ENCODE measurements at regions not wholly inside any gene's neighbourhood (a gene's known extent, or its start where the extent isn't known, plus 50 kb on each side); places are given as distances from the start of the nearest gene placed in this dataset.

DNA sequence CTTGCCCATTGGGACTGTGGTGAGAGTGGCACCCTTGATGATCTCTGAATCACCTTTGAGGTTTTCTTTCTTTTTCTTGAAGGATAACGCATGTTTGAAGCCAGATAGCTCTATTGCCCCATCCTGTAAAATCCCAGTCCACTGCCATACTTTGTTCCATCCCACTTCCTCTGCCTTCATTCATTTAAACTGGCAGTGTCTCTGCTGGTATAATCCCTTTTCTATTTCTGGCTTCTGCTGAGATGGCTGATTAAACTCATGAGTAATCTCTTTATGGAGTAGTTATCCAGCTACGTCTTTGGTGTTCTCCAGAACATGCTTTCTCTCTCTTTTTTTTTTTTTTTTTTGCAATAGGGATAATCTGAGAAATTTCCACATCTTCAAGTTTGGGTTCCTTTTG is 656.5 kb upstream of the SALL1 start:
- Histone ChIP-seq H3K36me3 (no peaks in the 10 kb centered on the region), H3K9me3 (no peaks in the 10 kb centered on the region)

GRCh38 chr16:51801635-51802034 is 650.6 kb upstream of the SALL1 start:
- Histone ChIP-seq H3K36me3 (no peaks in the 10 kb centered on the region), H3K27me3 (replicated peaks; ENCODE audit: insufficient read depth) (no peaks in the 10 kb centered on the region), H3K27ac (no peak overlapping the region), H3K4me1 (ENCODE audit: control insufficient read depth in 1 of 2, low read depth in 2 of 2) (no peaks in the 10 kb centered on the region), H3K9me3 (no peaks in the 10 kb centered on the region), H3K4me3 (no peak overlapping the region)
- TF ChIP-seq, protein P1, sequence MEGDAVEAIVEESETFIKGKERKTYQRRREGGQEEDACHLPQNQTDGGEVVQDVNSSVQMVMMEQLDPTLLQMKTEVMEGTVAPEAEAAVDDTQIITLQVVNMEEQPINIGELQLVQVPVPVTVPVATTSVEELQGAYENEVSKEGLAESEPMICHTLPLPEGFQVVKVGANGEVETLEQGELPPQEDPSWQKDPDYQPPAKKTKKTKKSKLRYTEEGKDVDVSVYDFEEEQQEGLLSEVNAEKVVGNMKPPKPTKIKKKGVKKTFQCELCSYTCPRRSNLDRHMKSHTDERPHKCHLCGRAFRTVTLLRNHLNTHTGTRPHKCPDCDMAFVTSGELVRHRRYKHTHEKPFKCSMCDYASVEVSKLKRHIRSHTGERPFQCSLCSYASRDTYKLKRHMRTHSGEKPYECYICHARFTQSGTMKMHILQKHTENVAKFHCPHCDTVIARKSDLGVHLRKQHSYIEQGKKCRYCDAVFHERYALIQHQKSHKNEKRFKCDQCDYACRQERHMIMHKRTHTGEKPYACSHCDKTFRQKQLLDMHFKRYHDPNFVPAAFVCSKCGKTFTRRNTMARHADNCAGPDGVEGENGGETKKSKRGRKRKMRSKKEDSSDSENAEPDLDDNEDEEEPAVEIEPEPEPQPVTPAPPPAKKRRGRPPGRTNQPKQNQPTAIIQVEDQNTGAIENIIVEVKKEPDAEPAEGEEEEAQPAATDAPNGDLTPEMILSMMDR (IDR thresholded peaks at IDR 0.05), result no peak
- DNase-seq (ENCODE audit: low spot score) (no peak), ATAC-seq (ENCODE audit: insufficient number of reproducible peaks, low FRiP score, low read depth) (no peak)

More for the DNA sequence above, 656.5 kb upstream of the SALL1 start:
- no peak overlapping the region for H3K27ac ChIP-seq
- DNase-seq (ENCODE audit: low spot score) (no peak), ATAC-seq (ENCODE audit: insufficient number of reproducible peaks, low FRiP score, low read depth) (no peak)
- H3K4me1 ChIP-seq (ENCODE audit: control insufficient read depth in 1 of 2, low read depth in 2 of 2), result no peaks in the 10 kb centered on the region
- TF ChIP-seq, protein P1 (IDR thresholded peaks at IDR 0.05), result no peak
- no peaks in the 10 kb centered on the region for H3K27me3 ChIP-seq (replicated peaks; ENCODE audit: insufficient read depth)
- H3K4me3 ChIP-seq, result no peak overlapping the region

GRCh38 chr16:51797669-51798259 is 646.7 kb upstream of the SALL1 start:
- DNase-seq (ENCODE audit: low spot score), result no peak
- Histone ChIP-seq H3K4me3 (no peak overlapping the region), H3K27ac (no peak overlapping the region), H3K27me3 (replicated peaks; ENCODE audit: insufficient read depth) (no peaks in the 10 kb centered on the region), H3K36me3 (no peaks in the 10 kb centered on the region), H3K9me3 (no peaks in the 10 kb centered on the region), H3K4me1 (ENCODE audit: control insufficient read depth in 1 of 2, low read depth in 2 of 2) (no peaks in the 10 kb centered on the region)
- TF ChIP-seq, protein P1 (IDR thresholded peaks at IDR 0.05), result no peak
- ATAC-seq (ENCODE audit: insufficient number of reproducible peaks, low FRiP score, low read depth), result no peak

DNA sequence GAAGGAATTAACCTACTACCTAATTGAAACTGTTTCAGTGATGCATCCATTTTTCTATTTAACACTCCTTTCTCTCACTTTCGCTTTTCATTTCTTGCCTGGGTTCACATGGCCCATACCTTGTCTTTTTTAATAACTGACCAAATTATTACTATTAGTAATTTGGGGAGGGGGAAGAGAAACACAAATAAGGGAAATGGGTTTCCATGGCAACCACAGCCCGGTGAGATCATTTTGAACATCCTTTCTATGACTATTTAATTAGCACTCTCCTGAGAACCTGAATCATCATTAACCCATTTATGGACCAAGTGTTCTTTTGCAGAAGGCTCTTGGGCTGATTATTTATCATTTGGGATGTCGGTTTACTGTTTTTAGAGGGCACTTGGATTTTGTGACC is 628.2 kb upstream of the SALL1 start:
- DNase-seq (ENCODE audit: low spot score) (no peak), ATAC-seq (ENCODE audit: insufficient number of reproducible peaks, low FRiP score, low read depth) (no peak)
- no peak overlapping the region for H3K27ac ChIP-seq
- H3K27me3 ChIP-seq (replicated peaks; ENCODE audit: insufficient read depth), result no peaks in the 10 kb centered on the region
- TF ChIP-seq, protein P1 (IDR thresholded peaks at IDR 0.05), result no peak
- no peaks in the 10 kb centered on the region for H3K4me1 ChIP-seq (ENCODE audit: control insufficient read depth in 1 of 2, low read depth in 2 of 2)
- no peak overlapping the region for H3K4me3 ChIP-seq
- no peaks in the 10 kb centered on the region for H3K36me3 ChIP-seq
- no peaks in the 10 kb centered on the region for H3K9me3 ChIP-seq

DNA sequence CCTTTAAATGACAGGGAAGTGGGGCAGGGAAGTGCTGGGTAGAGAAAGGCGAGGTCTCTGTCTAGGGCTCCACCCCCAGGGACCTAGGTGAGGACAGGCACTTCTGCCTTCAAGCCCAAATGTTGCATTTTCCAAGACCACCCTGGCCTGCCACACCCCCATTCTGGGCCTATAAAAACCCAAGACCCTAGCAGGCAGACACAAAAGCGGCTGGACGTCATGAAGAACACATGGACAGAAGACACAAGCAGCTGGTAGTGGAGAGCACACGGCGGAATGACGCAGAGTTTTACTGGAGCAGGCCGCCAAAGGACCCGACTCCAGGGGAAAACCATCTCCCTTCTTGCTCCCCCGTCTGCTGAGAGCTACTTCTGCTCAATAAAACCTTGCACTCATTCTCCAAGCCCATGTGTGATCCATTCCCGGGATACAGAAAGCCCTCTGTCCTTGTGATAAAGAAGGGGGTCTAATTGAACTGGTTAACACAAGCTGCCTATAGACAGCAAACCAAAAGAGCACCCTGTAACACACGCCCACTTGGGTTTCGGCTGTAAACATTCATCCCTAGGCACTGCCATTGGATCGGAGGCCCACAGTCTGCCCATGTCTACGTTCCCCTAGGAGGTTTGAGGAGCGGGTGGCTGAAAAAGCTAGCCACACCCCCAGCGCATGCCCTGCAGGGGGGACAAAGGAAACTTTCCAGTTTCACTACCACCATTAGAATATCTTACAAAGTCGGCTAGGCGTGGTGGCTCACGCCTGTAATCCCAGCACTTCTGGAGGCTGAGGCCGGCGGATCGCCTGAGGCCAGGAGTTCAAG is 622.2 kb upstream of the SALL1 start:
- DNase-seq (ENCODE audit: low spot score) (no peak), ATAC-seq (ENCODE audit: insufficient number of reproducible peaks, low FRiP score, low read depth) (no peak)
- no peak overlapping the region for H3K27ac ChIP-seq
- no peaks in the 10 kb centered on the region for H3K27me3 ChIP-seq (replicated peaks; ENCODE audit: insufficient read depth)
- TF ChIP-seq, protein P1 (IDR thresholded peaks at IDR 0.05), result no peak
- no peak overlapping the region for H3K4me3 ChIP-seq
- H3K4me1 ChIP-seq (ENCODE audit: control insufficient read depth in 1 of 2, low read depth in 2 of 2), result no peaks in the 10 kb centered on the region
- H3K36me3 ChIP-seq, result no peaks in the 10 kb centered on the region
- H3K9me3 ChIP-seq, result no peaks in the 10 kb centered on the region

Measured in thoracic aorta (tissue), 2 donors.